Left forelimb (tissue), 1 donor: ENCODE measurements at regions not wholly inside any gene's neighbourhood (a gene's known extent, or its start where the extent isn't known, plus 50 kb on each side); places are given as distances from the start of the nearest gene placed in this dataset.
"Not testable (repeated sequence)": the region's sequence is repeated elsewhere in the genome, so short reads cannot be mapped to it uniquely, and the experiment has no call there.

Experiments
- DNase-seq: peaks from one replicate; pipeline ENCODE4 v3.0.0-alpha.2; 2018; ENCODE audit warnings: low spot score

DNA sequence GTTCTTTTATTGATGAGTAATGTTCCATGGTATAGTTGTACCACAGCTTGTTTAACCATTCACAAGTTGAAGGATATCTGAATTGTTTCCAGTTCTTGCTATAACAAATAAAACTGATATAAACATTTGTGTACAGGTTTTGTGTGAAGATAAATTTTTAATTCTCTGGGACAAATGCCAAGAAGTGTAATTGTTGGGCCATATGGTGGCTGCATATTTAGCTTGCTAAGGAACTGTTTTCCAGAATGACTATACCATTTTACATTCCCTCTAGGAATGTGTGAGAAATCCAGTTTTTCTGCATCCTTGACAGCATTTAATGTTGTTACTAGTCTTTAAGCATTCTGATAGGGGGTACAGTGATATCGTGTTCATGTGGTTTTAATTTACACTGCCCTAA lies 368.5 kb downstream of the KIF2B start:
- no peak for DNase-seq

DNA sequence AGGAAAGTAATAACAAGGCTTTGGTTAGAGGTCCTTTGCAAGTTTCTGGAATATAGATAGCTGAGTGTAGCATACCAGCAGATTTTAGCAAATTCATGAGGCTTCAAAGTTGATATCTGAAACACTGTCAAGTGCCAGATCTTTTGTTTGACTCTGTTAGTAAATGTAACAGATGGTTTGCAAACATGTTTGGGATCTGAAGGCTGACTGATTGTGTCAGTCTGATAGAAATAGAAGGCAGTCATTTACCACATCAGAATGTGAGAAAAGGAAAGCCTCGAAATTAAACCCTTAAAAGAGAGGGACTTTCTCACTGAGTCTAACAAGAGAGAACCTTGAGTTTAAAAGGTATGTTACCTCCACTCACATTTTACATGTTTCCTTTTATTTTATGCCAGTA lies 371.5 kb downstream of the KIF2B start:
- no peak for DNase-seq

DNA sequence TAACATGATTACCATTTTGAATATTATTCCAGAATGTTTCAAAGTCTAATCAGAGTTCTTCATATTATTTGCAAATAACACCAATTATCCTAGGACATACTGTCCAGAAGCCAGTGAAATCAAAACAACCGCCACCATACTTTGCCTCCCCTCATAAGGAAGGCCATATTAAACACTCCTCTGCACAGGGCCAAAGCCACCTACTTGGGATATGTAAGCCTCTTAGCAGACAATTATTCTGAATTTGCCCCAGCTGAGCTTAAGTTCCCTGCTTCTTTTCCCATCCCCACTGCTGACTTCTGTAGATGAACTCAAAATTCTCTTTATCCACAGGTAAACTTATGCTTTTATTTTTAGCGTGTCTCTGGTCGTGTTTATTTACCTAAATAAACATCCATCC lies 374.0 kb downstream of the KIF2B start:
- DNase-seq = no peak

DNA sequence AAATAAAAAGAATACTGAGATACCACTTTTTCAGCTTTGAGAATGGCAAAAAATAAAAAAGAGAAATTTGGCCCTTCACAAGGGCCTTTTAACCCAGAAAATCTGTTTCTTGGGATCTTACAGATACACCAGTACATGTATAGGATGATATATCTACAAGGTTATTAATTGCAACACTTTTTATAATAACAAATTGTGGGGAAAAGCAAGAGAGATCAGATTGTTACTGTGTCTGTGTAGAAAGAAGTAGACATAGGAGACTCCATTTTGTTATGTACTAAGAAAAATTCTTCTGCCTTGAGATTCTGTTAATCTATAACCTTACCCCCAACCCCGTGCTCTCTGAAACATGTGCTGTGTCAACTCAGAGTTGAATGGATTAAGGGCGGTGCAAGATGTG lies 378.7 kb downstream of the KIF2B start:
- not testable (repeated sequence) for DNase-seq

DNA sequence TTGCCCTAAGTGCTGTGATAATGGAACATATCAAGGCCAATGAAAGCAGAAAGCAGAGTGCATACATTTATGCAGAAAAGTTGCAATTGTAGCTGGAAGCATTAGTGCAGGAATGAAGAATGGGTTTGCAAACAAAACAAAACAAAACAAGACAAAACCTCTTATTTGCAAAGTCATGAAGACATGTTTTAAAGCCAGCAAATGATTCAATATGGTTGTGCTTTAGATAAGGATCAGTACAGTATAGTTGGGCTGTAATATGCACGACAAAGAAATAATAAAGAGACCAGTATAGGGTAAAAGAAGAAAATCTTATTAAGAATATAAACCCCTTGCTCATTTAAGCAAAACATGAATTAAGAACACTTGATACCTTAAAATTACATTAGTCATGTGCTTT lies 398.1 kb downstream of the KIF2B start:
- no peak for DNase-seq

DNA sequence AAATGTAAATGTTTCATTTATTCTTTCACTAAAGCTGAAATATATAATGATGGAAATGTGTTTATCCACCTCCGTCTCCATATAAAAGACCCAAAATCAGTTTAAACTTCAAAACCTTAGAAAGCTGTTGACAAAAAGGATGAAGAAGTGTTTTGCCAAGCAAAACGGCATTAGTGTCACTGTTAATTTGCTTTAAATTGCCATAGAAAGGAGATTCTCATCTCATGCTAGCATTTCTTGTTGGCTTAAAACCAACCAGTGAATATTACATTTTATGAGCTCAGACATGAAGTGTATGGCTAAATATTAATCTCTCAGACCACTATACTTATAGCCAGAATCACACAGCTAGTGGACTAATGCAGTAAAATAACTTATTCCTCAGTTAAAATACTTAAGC lies 398.8 kb downstream of the KIF2B start:
- DNase-seq = no peak

DNA sequence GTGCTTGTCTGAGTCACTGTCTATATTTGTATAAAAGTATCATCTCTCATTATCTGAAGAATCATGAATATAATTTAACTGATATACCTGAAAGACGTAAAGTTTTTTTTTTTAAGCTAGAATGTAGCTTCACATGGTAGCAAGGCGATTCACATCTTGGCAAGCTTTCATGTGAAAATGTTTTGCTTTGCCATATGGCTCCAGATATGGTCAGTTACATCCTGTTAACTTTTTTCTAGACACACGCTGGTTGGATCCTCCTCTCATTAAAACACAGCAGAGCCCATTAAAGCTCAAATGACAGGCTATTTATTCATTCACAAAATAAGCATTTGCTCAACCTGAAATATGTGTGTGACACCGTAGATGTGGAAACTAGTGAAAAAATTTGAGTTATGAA lies 412.8 kb downstream of the KIF2B start:
- no peak for DNase-seq

DNA sequence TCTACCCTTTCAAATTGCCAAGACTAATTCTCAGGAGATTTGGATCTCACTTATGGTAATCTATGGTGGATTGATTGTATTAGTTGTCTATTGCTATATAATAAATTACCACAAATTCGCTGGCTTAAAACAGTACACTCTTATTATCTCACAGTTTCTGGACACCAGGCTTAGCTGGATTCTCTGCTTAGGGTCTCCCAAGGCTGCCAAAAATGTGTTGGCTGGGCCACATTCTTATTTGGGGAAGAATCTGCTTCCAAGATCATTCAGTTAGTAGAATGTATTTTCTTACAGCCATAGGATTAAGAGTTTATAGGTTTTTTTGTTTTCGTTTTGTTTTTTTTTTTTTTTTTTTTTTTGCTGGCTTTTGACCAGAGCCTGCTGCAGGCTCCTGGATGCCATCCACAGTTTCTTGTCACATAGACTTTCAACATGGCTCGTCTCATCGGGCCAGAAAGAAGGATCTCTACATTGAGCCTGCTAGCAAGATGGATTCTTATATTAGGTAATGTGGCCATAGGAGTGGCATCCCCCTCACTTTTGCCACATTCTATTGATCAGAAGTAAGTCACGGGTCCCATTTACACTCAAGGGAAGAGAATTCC lies 415.3 kb downstream of the KIF2B start:
- no peak for DNase-seq

DNA sequence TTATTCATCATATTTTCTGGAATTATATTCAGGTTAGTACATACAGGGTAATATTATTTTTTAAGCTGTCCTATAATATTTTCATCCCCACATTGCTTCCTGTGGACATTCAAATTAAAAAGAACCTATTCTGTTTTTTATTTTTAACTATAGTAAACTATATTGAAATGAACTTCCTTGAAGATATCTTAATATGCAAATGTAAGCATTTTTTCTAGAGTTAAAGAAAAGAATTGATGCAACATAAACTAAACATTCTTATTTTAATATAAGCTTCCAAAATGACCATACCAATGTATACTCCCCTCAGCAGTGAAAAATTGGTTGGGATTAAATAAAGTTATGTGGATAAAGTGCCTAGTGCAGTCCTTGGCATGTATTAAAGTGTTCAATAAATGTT lies 416.6 kb downstream of the KIF2B start:
- DNase-seq = no peak

DNA sequence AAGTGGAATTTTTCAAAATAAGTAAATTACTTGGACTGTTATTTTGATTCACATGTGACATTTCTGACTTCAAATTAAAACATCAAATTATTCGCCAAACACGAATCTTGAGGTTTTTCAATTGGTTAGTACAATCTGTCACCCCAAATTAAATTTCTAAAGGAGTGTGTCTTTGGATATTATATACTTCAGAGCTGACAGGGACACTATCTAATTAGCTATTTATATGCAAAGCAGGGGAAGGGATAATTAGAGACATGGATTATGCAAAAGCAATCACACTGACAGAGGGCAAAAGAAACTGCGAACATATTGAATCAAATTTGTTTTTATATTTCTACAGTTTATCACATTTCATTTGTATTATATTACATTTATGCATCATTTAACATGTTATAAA lies 433.0 kb downstream of the KIF2B start:
- no peak for DNase-seq

DNA sequence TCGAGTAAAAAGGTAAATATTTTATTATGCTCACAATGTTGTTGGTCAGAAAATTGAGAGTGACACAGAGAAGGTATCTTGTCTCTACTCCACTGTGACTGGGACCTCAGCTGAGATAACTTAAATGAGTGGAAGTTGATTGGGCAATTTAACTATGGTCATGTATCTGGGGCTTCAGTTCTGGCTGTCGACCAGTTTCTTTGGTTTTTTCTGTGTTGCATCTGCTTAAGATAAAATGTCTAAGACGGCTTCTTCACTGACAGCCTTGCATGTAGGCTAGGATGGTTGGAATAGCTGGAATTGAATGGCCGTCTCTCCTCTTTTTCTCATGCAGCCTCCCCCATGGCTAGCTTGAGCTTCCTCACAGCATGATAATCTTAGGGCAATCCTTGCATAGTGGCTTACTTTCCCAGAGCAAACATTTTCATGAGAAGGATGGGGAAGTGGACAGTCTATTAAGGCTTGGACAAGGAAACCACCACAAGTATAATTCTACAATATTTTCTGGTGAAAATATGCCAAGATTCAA lies 433.7 kb downstream of the KIF2B start:
- no peak for DNase-seq

DNA sequence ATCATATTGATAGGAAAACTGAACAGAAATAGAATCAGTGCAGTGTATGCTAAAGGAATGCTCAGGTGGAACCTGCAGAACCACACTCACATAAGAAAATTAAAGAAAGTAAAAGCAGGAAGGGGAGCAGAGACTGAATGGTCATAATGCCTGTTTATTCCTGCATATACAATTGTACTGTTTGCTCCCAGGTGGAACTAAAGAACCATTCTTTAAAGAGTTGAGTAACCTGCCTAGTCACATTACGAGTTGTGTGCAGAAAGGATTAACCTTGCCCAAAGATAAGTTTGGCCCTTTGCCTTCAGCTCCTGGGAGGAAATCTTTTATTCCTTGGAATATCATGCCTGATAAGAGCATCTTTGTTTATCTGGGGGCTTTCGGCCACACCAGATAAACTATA lies 434.7 kb downstream of the KIF2B start:
- no peak for DNase-seq

DNA sequence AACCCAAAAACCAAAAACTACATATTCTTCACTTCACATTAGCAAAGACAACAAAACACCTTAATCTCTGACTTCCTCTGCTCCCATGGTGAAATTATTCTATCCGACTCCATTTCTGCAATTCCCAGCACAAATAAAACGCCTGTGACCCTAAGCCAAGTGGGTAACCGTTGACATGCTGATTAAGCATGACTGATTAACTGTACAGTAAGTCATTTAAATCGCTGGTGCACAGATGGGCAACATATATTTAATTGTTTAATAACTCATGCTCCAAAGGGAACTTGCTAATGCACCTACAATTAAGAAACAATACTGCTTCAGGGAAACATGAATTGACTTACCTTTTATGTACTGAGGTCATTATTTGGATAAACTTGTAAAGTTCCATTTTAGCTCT lies 436.7 kb downstream of the KIF2B start:
- no peak for DNase-seq

DNA sequence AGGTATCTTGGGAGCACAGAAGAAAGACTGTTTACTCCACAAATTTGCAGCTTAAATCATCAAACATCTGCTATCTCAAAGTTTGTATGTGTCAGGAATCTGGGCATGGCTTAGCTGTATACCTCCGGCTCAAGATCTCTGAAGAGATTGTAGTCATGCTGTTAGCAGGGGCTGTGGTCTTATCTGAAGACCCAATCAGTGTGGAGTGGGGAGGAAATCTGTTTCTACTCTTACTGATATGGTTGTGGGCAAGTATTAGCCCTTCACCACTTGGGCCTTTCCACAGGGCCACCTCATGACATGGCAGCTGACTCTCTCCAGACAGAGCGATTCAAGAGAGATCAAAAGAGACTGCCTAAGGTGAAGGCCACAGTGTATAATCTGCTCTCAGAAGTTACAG lies 438.7 kb downstream of the KIF2B start:
- no peak for DNase-seq

DNA sequence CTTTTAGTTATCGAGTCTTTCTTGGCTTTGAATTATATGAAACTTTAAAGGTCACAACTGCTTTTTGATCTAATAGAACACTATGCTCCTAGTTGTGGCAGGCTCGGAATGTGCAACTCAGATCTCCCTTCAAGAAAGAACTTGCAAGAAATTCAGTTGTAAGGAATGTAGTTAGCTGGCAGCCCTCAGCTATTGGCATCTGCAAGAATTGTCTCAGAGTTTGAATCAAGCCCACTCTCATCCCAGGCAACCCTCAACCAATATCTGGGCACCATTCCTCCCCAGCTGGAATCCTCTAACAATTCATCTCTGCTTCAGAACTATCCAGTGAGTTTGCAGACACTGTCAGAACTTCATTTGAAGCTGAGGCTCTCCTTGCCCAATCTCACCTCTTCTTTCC lies 447.2 kb downstream of the KIF2B start:
- DNase-seq = no peak

DNA sequence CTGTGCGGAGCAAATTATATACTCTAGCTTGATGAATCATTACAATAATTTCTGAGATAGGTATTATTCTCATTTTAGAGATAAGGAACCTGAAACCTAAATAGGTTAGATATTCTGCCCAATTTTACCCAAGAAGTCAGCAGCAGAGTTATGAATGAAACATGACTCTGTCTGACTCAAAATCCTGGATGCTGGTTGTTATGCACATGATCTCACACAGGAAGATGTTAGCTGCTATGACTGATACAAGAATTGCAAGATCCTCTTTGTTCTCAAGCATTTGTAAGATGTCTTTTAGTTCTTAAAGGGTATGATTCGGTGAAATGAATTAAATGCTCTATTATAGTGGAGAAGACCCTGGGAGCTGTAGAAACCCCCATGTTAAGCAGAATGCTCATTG lies 447.8 kb downstream of the KIF2B start:
- DNase-seq = no peak

DNA sequence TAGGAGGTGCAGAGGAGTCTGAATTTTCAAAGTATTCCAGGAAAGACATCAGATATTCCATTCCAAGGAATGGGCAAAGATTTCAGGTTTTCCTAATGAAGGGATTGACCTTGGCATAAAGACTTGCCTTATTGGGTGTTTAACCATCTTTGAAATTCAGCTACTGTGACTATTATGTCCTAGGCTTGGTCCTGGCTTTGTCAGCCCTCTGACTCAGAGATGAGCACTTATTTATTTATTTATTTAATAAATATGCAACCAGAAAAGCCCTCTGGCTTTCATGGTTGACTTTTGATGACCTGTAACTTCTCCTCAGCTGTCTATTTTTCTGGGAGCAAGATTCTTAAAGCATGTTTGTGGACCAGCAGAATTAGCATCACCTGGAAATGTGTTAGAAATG lies 455.1 kb downstream of the KIF2B start:
- DNase-seq = no peak

DNA sequence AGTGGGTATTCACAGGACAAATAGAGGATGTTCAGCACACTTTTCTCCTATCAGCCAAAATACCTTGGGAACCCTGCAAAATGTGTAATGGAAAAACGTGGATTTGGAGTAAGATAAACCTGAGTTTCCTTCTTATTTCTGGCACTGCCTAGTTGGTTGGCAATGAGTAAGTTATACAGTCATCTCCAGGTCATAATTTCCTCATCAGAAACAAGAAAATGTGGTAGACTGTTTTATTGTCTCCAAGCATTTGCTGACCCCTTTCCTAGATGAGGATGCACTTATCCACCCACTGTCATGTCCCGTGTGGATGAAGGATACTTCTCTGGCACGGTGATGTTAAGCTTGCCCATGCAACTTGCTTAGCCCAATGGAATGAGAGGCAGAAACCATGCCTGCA lies 458.0 kb downstream of the KIF2B start:
- no peak for DNase-seq

DNA sequence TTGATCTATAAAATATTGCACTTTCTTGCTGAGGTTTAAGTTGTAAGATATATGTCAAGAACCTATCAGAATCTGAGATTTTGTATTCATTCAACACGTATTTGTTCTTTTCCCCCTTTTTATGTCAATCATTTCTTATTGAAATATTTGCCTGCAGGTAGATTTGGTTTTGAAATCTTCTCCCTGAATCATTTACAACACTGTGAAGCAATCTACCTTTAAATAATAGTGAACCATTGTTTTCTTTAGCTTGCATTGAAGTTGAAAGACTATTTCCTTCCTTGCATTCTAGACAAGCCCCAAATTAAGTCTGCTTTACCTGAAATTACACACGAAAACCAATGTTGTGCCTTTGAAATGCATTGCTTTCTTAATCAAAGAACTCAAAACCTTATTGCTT lies 460.2 kb downstream of the KIF2B start:
- DNase-seq = no peak

DNA sequence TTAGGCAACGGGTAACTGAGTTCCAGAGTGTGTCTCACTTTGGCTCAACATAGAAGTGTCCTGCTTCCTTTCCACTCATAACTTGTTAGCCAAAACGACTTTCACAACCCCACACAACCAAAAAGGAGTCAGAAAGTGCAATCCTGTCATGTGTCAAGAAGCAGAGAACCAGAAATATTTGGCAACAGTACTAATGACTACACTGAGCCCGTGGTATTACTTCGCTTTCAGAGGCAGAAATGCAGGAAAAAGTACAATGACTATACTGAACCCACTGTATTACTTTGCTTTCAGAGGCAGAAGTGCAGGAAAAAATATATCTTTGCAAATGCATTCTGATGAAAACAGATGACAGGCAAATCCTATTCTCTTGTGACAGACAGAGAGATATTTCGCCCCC lies 484.6 kb downstream of the KIF2B start:
- DNase-seq = no peak

DNA sequence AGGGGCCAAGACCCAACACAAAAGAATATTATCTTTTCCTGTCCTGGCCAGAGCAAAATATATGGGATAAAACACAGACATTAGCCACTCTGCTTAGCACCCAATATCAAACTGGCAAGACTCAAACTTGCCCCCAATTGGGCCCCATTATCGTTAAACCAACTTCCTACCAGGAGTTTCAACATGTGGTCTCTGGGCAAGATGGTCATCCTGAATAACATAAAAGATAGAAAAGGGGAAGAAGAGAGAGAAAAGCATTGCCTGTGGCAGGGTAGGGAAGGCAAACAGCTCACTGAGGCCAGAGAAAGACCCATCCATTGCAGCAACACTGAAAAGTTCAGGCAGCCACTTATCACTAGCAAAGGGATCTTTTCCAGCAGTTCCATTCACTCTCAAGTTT lies 502.1 kb downstream of the KIF2B start:
- no peak for DNase-seq

DNA sequence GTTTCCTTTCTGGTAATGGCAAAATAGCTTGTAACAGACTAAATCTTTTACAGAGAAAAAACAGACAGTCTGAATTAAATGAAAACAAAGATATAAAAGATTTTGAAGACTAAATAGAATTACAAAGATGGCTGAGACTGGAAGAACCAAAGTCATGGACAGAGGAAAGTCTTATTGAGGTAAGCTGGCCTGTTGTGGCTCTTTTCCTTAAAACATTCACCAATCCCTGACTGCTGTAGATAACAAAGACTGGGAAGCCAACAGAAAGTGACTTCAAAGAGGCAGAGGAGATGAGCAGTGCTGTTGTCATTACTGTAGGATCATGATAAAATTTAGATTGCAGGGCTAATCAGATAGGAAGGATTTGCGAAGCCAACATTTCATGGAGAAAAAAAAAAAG lies 517.0 kb downstream of the KIF2B start:
- DNase-seq = no peak

DNA sequence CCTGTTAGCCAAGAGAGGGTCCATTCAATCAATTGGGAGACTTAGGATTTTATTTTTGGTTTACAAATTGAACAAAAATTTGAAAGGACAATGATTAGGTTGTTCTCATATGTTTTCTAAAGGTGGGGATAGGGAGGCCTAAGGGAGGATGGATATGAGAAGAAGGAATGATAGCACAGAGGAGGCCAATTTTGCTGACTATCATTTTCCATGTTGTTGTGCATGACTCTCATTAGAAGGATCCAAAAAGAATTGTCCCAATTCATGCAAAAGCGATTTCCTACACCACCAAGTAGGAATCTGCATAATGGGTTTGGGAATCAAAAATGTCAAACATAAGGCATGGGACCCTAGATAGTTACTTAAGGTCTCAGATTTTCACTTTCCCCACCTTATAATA lies 524.8 kb downstream of the KIF2B start:
- DNase-seq = no peak

DNA sequence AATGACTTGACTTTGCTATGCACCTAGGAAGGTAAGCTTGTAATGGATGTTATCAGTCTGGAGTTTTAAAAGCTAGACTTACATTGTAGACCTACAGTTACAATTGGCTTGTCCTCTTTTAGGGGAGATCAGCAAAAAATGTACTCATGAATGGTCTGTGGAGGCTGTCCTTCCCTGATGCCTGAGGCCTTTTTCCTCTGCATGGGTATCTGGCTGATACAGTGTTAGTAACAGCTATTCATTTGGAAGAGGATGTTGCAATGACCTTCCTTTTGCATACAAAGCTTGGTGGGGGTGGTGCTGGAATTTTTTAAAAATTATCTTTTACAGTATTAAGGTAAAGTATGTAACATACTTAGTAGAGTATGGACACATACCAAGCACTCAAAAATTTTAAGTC lies 525.5 kb downstream of the KIF2B start:
- DNase-seq = no peak
